SK-N-SH treated with all-trans-retinoic acid at 6 μM for 48 hours (cell line): ENCODE measurements at regions not wholly inside any gene's neighbourhood (a gene's known extent, or its start where the extent isn't known, plus 50 kb on each side); places are given as distances from the start of the nearest gene placed in this dataset.

ENCODE experiments used
- ATAC-seq: fragments of 200-7000 bp; cut with Tn5 transposase; 3 replicates; pipeline ENCODE4 v1.9.1; 2020; ENCODE audit warnings: mild to moderate bottlenecking, moderate library complexity
- ARNTL ChIP-seq: fragments of 450-650 bp; formaldehyde crosslinking; IDR thresholded peaks from 2 replicates; pipeline ENCODE4 v1.5.0; 2020; ENCODE audit warnings: low read depth, mild to moderate bottlenecking, moderate library complexity, borderline replicate concordance
- BACH2 ChIP-seq: fragments of 250-450 bp; sonication (Bioruptor Pico); IDR thresholded peaks from 2 replicates; pipeline ENCODE4 v1.9.0; 2021; ENCODE audit warnings: mild to moderate bottlenecking, borderline replicate concordance
- CSDC2 ChIP-seq: fragments of 250-450 bp; sonication (Bioruptor Pico); IDR thresholded peaks from 2 replicates; pipeline ENCODE4 v1.5.0; 2020; ENCODE audit warnings: mild to moderate bottlenecking, moderate library complexity
- CSRNP3 ChIP-seq: fragments of 250-450 bp; sonication (Bioruptor Pico); IDR thresholded peaks from 2 replicates; pipeline ENCODE4 v1.5.1; 2021; ENCODE audit warnings: mild to moderate bottlenecking, moderate library complexity
- ESRRG ChIP-seq: fragments of 250-450 bp; sonication (Bioruptor Pico); IDR thresholded peaks from 2 replicates; pipeline ENCODE4 v1.6.1; 2021; ENCODE audit warnings: mild to moderate bottlenecking
- ISL1 ChIP-seq: fragments of 250-450 bp; sonication (Bioruptor Pico); IDR thresholded peaks from 2 replicates; pipeline ENCODE4 v2.1.2; 2022; ENCODE audit warnings: mild to moderate bottlenecking, moderate library complexity
- OSR1 ChIP-seq: fragments of 250-450 bp; sonication (Bioruptor Pico); IDR thresholded peaks from 2 replicates; pipeline ENCODE4 v1.8.0; 2022; ENCODE audit warnings: moderate library complexity, mild to moderate bottlenecking, inconsistent platforms
- PATZ1 ChIP-seq: fragments of 250-450 bp; sonication (Bioruptor Pico); IDR thresholded peaks from 2 replicates; pipeline ENCODE4 v1.8.0; 2020; ENCODE audit warnings: mild to moderate bottlenecking, moderate library complexity, borderline replicate concordance
- PPARA ChIP-seq: fragments of 250-450 bp; sonication (Bioruptor Pico); IDR thresholded peaks from 2 replicates; pipeline ENCODE4 v1.5.0; 2020; ENCODE audit warnings: mild to moderate bottlenecking, borderline replicate concordance
- RARB ChIP-seq: fragments of 250-450 bp; sonication (Bioruptor Pico); IDR thresholded peaks from 2 replicates; pipeline ENCODE4 v1.8.0; 2021; ENCODE audit warnings: mild to moderate bottlenecking, moderate library complexity
- TOX ChIP-seq: fragments of 250-450 bp; sonication (Bioruptor Pico); IDR thresholded peaks from 2 replicates; pipeline ENCODE4 v1.8.0; 2021; ENCODE audit warnings: mild to moderate bottlenecking, moderate library complexity, borderline replicate concordance
- ZC3H10 ChIP-seq: fragments of 250-450 bp; sonication (Bioruptor Pico); IDR thresholded peaks from 2 replicates; pipeline ENCODE4 v1.5.1; 2021; ENCODE audit warnings: mild to moderate bottlenecking, moderate library complexity
- ZFP3 ChIP-seq: fragments of 250-450 bp; sonication (Bioruptor Pico); IDR thresholded peaks from 2 replicates; pipeline ENCODE4 v1.5.0; 2020; ENCODE audit warnings: mild to moderate bottlenecking, moderate library complexity
- ZFP30 ChIP-seq: fragments of 450-650 bp; formaldehyde crosslinking; IDR thresholded peaks from 2 replicates; pipeline ENCODE4 v1.5.0; 2022; ENCODE audit warnings: mild to moderate bottlenecking, moderate library complexity
- ZNF565 ChIP-seq: fragments of 450-650 bp; formaldehyde crosslinking; conservative IDR thresholded peaks from 2 replicates; pipeline ENCODE4 v1.5.0; 2020; ENCODE audit warnings: low read depth, mild to moderate bottlenecking, moderate library complexity
- ZNF70 ChIP-seq: fragments of 450-650 bp; formaldehyde crosslinking; IDR thresholded peaks from 2 replicates; pipeline ENCODE4 v1.5.0; 2020; ENCODE audit warnings: mild to moderate bottlenecking, moderate library complexity
- ZNF8 ChIP-seq: fragments of 450-650 bp; formaldehyde crosslinking; IDR thresholded peaks from 2 replicates; pipeline ENCODE4 v1.5.0; 2020; ENCODE audit warnings: mild to moderate bottlenecking, moderate library complexity
- TF ChIP-seq, protein P1 (sequence below): fragments of 250-450 bp; sonication (Bioruptor Pico); IDR thresholded peaks from 2 replicates; pipeline ENCODE4 v1.8.0; 2021; ENCODE audit warnings: low read depth, mild to moderate bottlenecking, moderate library complexity, borderline replicate concordance
- TF ChIP-seq, protein P2 (sequence below): fragments of 250-450 bp; sonication (Bioruptor Pico); IDR thresholded peaks from 2 replicates; pipeline ENCODE4 v1.5.1; 2020; ENCODE audit warnings: low read depth, mild to moderate bottlenecking, moderate library complexity

GRCh38 chr3:135362889-135363288 is 567.8 kb downstream of the EPHB1 start:
- TF ChIP-seq, protein P1, sequence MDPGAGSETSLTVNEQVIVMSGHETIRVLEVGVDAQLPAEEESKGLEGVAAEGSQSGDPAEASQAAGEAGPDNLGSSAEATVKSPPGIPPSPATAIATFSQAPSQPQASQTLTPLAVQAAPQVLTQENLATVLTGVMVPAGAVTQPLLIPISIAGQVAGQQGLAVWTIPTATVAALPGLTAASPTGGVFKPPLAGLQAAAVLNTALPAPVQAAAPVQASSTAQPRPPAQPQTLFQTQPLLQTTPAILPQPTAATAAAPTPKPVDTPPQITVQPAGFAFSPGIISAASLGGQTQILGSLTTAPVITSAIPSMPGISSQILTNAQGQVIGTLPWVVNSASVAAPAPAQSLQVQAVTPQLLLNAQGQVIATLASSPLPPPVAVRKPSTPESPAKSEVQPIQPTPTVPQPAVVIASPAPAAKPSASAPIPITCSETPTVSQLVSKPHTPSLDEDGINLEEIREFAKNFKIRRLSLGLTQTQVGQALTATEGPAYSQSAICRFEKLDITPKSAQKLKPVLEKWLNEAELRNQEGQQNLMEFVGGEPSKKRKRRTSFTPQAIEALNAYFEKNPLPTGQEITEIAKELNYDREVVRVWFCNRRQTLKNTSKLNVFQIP (CRISPR knock-in tag) = no peak
- TF ChIP-seq RARB = no peak
- TF ChIP-seq PPARA (CRISPR knock-in tag) = no peak
- TF ChIP-seq ESRRG = no peak
- TF ChIP-seq ISL1 (CRISPR knock-in tag) = no peak
- no peak for TF ChIP-seq CSRNP3 (CRISPR knock-in tag)
- TF ChIP-seq ZFP3 (CRISPR knock-in tag) = no peak
- no peak for TF ChIP-seq ZFP30 (CRISPR knock-in tag)
- no peak for TF ChIP-seq TOX (CRISPR knock-in tag)
- TF ChIP-seq PATZ1 = no peak
- TF ChIP-seq ZNF70 (CRISPR knock-in tag) = no peak
- no peak for ATAC-seq

DNA sequence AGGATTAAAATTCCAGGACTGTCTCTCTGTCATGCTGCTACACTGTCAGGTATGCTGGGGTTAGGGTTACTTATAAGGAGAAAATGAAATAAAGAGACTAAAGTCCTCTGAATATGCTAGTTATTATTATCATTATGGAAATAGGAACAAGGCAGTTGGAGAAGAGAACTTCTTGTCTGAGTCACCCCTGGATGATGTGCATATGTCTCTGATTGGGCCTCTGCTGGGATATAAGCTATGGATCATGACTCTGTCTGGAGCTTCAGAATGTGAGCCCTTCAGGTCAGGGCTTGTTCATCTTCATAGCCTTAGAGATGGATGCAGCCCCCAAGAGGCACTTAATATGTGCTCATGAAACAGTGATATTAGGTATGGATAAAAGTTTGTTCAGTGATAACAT is 569.6 kb downstream of the EPHB1 start:
- ATAC-seq = no peak
- TF ChIP-seq CSRNP3 (CRISPR knock-in tag) = no peak
- TF ChIP-seq OSR1 (CRISPR knock-in tag) = no peak

GRCh38 chr3:135366816-135367215 is 571.8 kb downstream of the EPHB1 start:
- ATAC-seq = no peak
- TF ChIP-seq ISL1 (CRISPR knock-in tag) (no peak), ZNF70 (CRISPR knock-in tag) (no peak), TOX (CRISPR knock-in tag) (no peak), ZNF565 (CRISPR knock-in tag) (no peak)

- TF ChIP-seq ISL1 (CRISPR knock-in tag) = no peak
- no peak for ATAC-seq
Measured at GRCh38 chr3:135368316-135368715, 573.3 kb downstream of the EPHB1 start.

GRCh38 chr3:135368781-135369180 is 573.7 kb downstream of the EPHB1 start:
- ATAC-seq = no peak
- TF ChIP-seq RARB = no peak
- TF ChIP-seq, protein P1 (CRISPR knock-in tag) = no peak
- no peak for TF ChIP-seq OSR1 (CRISPR knock-in tag)
- TF ChIP-seq ZNF70 (CRISPR knock-in tag) = no peak
- no peak for TF ChIP-seq ZFP3 (CRISPR knock-in tag)
- TF ChIP-seq BACH2 (CRISPR knock-in tag) = no peak
- no peak for TF ChIP-seq TOX (CRISPR knock-in tag)
- TF ChIP-seq ZNF8 (CRISPR knock-in tag) = no peak
- no peak for TF ChIP-seq CSDC2
- TF ChIP-seq ISL1 (CRISPR knock-in tag) = no peak

DNA sequence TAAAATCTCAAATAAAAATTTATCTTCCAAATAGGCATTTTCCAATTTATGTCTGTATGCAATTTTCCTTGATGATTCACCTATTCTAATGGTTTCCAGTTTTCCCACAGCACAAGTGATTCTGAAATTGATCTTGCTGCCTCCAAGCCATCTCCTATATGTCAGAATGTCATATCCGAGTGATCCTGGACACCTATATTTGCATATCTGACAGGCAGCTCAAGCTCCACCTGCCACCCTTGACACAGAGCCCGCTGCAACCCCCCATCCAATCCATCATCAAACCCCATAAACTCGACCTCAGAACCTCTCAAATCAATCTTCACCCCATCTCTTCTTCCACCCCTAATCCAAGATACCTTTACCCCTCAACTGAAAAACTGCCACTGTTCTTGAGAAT is 579.5 kb downstream of the EPHB1 start:
- no peak for ATAC-seq
- TF ChIP-seq ZFP3 (CRISPR knock-in tag) (no peak), ZNF70 (CRISPR knock-in tag) (no peak), ZC3H10 (CRISPR knock-in tag) (no peak), ARNTL (CRISPR knock-in tag) (no peak), RARB (no peak), OSR1 (CRISPR knock-in tag) (no peak), BACH2 (CRISPR knock-in tag) (no peak), ESRRG (no peak), CSDC2 (no peak), ISL1 (CRISPR knock-in tag) (no peak), TOX (CRISPR knock-in tag) (no peak), PPARA (CRISPR knock-in tag) (no peak)
- TF ChIP-seq, protein P2, sequence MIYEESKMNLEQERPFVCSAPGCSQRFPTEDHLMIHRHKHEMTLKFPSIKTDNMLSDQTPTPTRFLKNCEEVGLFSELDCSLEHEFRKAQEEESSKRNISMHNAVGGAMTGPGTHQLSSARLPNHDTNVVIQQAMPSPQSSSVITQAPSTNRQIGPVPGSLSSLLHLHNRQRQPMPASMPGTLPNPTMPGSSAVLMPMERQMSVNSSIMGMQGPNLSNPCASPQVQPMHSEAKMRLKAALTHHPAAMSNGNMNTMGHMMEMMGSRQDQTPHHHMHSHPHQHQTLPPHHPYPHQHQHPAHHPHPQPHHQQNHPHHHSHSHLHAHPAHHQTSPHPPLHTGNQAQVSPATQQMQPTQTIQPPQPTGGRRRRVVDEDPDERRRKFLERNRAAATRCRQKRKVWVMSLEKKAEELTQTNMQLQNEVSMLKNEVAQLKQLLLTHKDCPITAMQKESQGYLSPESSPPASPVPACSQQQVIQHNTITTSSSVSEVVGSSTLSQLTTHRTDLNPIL (CRISPR knock-in tag) = no peak
